Esophagus squamous epithelium (tissue), 5 donors: ENCODE measurements at regions not wholly inside any gene's neighbourhood (a gene's known extent, or its start where the extent isn't known, plus 50 kb on each side); places are given as distances from the start of the nearest gene placed in this dataset.

ENCODE experiments used
- DNase-seq: peaks from one replicate; lab custom pipeline; 2025; lab: John Stamatoyannopoulos, UW
- H3K27ac ChIP-seq, 4 donors: fragments of 200-600 bp; sonication (generic); one replicate each; pipeline ENCODE4 v1.5.1; 2016 to 2019; ENCODE audit warnings: mild to moderate bottlenecking in 1 of 4
- H3K27me3 ChIP-seq, 4 donors: fragments of 200-600 bp; sonication (generic); 1 replicate in 3 of 4; 2 replicates in 1 of 4; pipeline versions ENCODE4 v1.5.1 to v1.6.0; 2017 to 2021; ENCODE audit warnings: antibody characterized with exemption in 1 of 4
- H3K36me3 ChIP-seq, 3 donors: fragments of 200-600 bp; sonication (generic); one replicate each; pipeline ENCODE4 v1.5.1; 2016 to 2019
- H3K4me1 ChIP-seq, 3 donors: fragments of 200-600 bp; sonication (generic); one replicate each; pipeline ENCODE4 v1.5.1; 2017 to 2019
- H3K4me3 ChIP-seq, 4 donors: fragments of 200-600 bp; sonication (generic); 1 replicate in 3 of 4; 2 replicates in 1 of 4; pipeline ENCODE4 v1.5.1; 2016 to 2019; ENCODE audit warnings: mild to moderate bottlenecking in 2 of 4, moderate library complexity in 1 of 4
- H3K9me3 ChIP-seq, 3 donors: fragments of 200-600 bp; sonication (generic); one replicate each; pipeline ENCODE4 v1.5.1; 2016 to 2019
- POLR2A ChIP-seq, 4 donors: fragments of 450-650 bp; IDR thresholded peaks; one replicate each; pipeline ENCODE4 v1.6.1; 2017; ENCODE audit warnings: antibody characterized with exemption in 4 of 4, mild to moderate bottlenecking in 4 of 4, moderate library complexity in 3 of 4
- WGBS, 2 donors: methylation state at CpG; one replicate each; pipeline ENCODE4 v1.1.5; 2018; 5-methylcytosine and 5-hydroxymethylcytosine counted together
- intact Hi-C: fragments of 100-400 bp; cut with DNase I; formaldehyde crosslinking; loops from one replicate; pipeline ENCODE4 v1.15.0; 2022
- TF ChIP-seq, protein P1 (sequence below), 6 experiments: fragments of 450-650 bp in 4 of 6; fragments of 200-600 bp in 2 of 6; sonication (generic) in 2 of 6; IDR thresholded peaks; one replicate each; pipeline ENCODE4 v1.5.1; 2016 to 2019; ENCODE audit warnings: antibody characterized with exemption in 6 of 6, mild to moderate bottlenecking in 4 of 6, moderate library complexity in 4 of 6
- donor health status: DM: yes; HTN: yes; CAD: no.

- H3K4me1 ChIP-seq: peaks cover 0 to 43% (median 6%) of the 10 kb centered on the region in 3 donors
- no peak for TF ChIP-seq POLR2A (IDR thresholded peaks at IDR 0.05)
- TF ChIP-seq, protein P1, sequence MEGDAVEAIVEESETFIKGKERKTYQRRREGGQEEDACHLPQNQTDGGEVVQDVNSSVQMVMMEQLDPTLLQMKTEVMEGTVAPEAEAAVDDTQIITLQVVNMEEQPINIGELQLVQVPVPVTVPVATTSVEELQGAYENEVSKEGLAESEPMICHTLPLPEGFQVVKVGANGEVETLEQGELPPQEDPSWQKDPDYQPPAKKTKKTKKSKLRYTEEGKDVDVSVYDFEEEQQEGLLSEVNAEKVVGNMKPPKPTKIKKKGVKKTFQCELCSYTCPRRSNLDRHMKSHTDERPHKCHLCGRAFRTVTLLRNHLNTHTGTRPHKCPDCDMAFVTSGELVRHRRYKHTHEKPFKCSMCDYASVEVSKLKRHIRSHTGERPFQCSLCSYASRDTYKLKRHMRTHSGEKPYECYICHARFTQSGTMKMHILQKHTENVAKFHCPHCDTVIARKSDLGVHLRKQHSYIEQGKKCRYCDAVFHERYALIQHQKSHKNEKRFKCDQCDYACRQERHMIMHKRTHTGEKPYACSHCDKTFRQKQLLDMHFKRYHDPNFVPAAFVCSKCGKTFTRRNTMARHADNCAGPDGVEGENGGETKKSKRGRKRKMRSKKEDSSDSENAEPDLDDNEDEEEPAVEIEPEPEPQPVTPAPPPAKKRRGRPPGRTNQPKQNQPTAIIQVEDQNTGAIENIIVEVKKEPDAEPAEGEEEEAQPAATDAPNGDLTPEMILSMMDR (IDR thresholded peaks at IDR 0.05): no peak
- no peaks in the 10 kb centered on the region for H3K27me3 ChIP-seq
- H3K9me3 ChIP-seq: peaks cover 0 to 7% (median 6%) of the 10 kb centered on the region in 3 donors
- H3K36me3 ChIP-seq: no peaks in the 10 kb centered on the region
- no peak overlapping the region for H3K4me3 ChIP-seq
- peak overlapping the region in 3 of 4 donors; percentile 68 to 77 (median 74) for H3K27ac ChIP-seq
- no peak for DNase-seq
- intact Hi-C loops: no loop called here
- WGBS, 2 donors: 50 to 56% methylated on average over 5 to 6 of the region's 7 CpGs
These were observed 167.0 kb upstream of the ZNF618 start for GRCh38 chr9:113708821-113709713.

DNA sequence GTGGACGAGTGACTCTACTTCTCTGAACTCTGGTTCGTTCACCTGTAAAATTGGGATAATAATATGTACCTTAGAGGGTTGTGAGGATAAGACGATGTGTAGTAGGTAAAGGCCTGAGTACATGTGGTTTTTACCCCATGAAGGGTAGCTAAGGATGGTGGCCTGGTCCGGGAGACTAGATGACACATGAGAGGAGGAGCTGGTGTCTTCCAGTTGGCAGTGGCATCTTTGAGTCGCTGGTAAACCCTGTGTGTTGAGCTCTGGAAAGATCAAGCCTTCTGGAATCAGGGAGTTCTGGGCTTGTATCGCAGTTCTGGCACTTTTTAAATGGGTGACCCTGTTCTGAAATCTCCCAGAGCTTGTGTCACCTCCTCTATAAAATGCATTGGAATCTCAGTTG is 166.4 kb upstream of the ZNF618 start:
- Histone ChIP-seq H3K4me1 (peaks cover 0 to 47% (median 6%) of the 10 kb centered on the region in 3 donors), H3K4me3 (no peak overlapping the region), H3K27ac (peak overlapping the region in 3 of 4 donors; percentile 68 to 77 (median 74)), H3K9me3 (peaks cover 0 to 7% (median 6%) of the 10 kb centered on the region in 3 donors), H3K36me3 (no peaks in the 10 kb centered on the region), H3K27me3 (no peaks in the 10 kb centered on the region)
- TF ChIP-seq, protein P1 (IDR thresholded peaks at IDR 0.05): no peak
- intact Hi-C loops: no loop called here
- DNase-seq: no peak
- WGBS, 2 donors: 74 to 86% methylated on average over 6 of the region's 6 CpGs

DNA sequence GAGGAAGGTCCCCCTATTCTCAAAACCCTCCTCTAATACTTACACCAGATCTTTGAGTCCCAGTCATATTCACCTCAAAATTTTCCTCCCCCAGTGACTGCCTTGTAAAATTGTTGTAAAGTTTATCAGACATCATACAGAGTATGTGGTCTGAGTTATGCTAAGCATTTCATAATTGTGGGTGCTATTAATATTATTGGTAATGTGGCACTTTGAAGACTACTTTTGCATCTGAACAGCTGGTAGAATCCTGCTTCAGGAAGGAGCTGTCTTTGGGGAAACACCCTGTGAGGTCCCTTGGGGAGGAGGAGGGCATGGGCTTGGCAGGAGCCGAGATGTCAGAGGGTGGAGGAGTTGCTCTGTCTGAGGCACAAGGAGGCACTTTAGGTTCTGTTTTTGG is 164.9 kb upstream of the ZNF618 start:
- Histone ChIP-seq H3K36me3 (no peaks in the 10 kb centered on the region), H3K27me3 (no peaks in the 10 kb centered on the region), H3K27ac (peak overlapping the region in 3 of 4 donors; percentile 54 to 67 (median 66)), H3K4me3 (no peak overlapping the region), H3K9me3 (peaks cover 0 to 11% (median 6%) of the 10 kb centered on the region in 3 donors), H3K4me1 (peaks cover 0 to 54% (median 6%) of the 10 kb centered on the region in 3 donors)
- no peak for DNase-seq
- intact Hi-C loops: no loop called here
- WGBS, 2 donors: 33 to 50% methylated on average over 1 of the region's 1 CpG
- TF ChIP-seq, protein P1 (IDR thresholded peaks at IDR 0.05): no peak
- no peak for TF ChIP-seq POLR2A (IDR thresholded peaks at IDR 0.05)

- intact Hi-C loops: no loop called here
- Histone ChIP-seq H3K27ac (peak overlapping the region; percentile 17 to 67 (median 60)), H3K4me3 (no peak overlapping the region), H3K9me3 (peaks cover 0 to 19% (median 6%) of the 10 kb centered on the region in 3 donors), H3K4me1 (peaks cover 0 to 58% (median 6%) of the 10 kb centered on the region in 3 donors), H3K36me3 (no peaks in the 10 kb centered on the region), H3K27me3 (no peaks in the 10 kb centered on the region)
- TF ChIP-seq POLR2A (IDR thresholded peaks at IDR 0.05): no peak
- TF ChIP-seq, protein P1 (IDR thresholded peaks at IDR 0.05): no peak
- DNase-seq: no peak
- 9 to 11% methylated on average over 2 of the region's 2 CpGs for WGBS, 2 donors
These were observed 164.1 kb upstream of the ZNF618 start for GRCh38 chr9:113712053-113712452.

DNA sequence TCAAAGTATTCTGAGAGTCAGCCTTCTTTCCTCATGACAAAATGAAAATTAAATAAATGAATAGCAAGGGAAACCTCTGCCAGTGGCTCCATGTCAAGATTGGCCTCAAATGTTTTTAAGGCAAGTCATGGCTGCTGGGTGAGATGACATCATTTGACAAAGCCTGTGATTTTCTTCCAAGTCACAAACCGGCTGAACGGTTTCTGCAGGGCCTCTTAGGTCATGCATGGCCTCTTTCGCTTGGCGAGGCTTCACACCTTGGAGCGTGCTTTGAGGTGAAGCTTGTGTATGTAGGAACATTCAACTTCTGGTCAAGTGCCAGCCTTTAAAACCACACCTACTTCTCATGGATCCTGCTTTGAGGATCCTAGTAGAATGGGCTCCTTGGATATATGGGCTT is 161.0 kb upstream of the ZNF618 start:
- no peak for DNase-seq
- peaks cover 0 to 49% (median 6%) of the 10 kb centered on the region in 3 donors for H3K4me1 ChIP-seq
- H3K27me3 ChIP-seq: no peaks in the 10 kb centered on the region
- H3K36me3 ChIP-seq: no peaks in the 10 kb centered on the region
- peaks cover 0 to 13% (median 0%) of the 10 kb centered on the region in 3 donors for H3K9me3 ChIP-seq
- H3K27ac ChIP-seq: peak overlapping the region; percentile 63 to 87 (median 75)
- intact Hi-C loops: no loop called here
- H3K4me3 ChIP-seq: peak overlapping the region in 1 of 4 donors; percentile 1
- WGBS, 2 donors: 15 to 59% methylated on average over 5 of the region's 5 CpGs
- TF ChIP-seq POLR2A (IDR thresholded peaks at IDR 0.05): no peak
- TF ChIP-seq, protein P1 (IDR thresholded peaks at IDR 0.05): no peak
